WERI-Rb-1 (cell line): ENCODE measurements at regions not wholly inside any gene's neighbourhood (a gene's known extent, or its start where the extent isn't known, plus 50 kb on each side); places are given as distances from the start of the nearest gene placed in this dataset.

Source experiments
- DNase-seq: peaks from one replicate; pipeline ENCODE4 v3.0.0-alpha.2; 2020
- H3K27ac ChIP-seq: fragments of 250-450 bp; sonication (Bioruptor Pico); 2 replicates; pipeline ENCODE4 v1.5.1; 2020; ENCODE audit warnings: mild to moderate bottlenecking, moderate library complexity
- H3K27me3 ChIP-seq: fragments of 250-450 bp; sonication (Bioruptor Pico); 2 replicates; pipeline ENCODE4 v1.5.1; 2021; ENCODE audit warnings: mild to moderate bottlenecking, low read depth, moderate library complexity; ENCODE audit not compliant: insufficient read depth, severe bottlenecking
- H3K36me3 ChIP-seq: fragments of 250-450 bp; sonication (Bioruptor Pico); 2 replicates; pipeline ENCODE4 v1.5.1; 2020; ENCODE audit warnings: mild to moderate bottlenecking, moderate library complexity
- H3K4me3 ChIP-seq: 2 replicates; pipeline ENCODE4 v1.5.1; 2011; ENCODE audit warnings: low read depth, mild to moderate bottlenecking, control low read depth, low read length
- H3K9me3 ChIP-seq: fragments of 250-450 bp; sonication (Bioruptor Pico); 2 replicates; pipeline ENCODE4 v1.5.1; 2021; ENCODE audit warnings: mild to moderate bottlenecking, moderate library complexity; ENCODE audit not compliant: severe bottlenecking
- CTCF ChIP-seq: IDR thresholded peaks from 2 replicates; pipeline ENCODE4 v1.5.1; 2011; ENCODE audit warnings: low read depth, mild to moderate bottlenecking, control low read depth, inconsistent platforms, low read length

- no peak for DNase-seq
- no peak overlapping the region for H3K27ac ChIP-seq
Observed at GRCh38 chr6:80404889-80405288, 298.4 kb downstream of the BCKDHB start.

GRCh38 chr6:80403365-80403764 lies 296.9 kb downstream of the BCKDHB start:
- no peaks in the 10 kb centered on the region for H3K36me3 ChIP-seq
- no peak for DNase-seq
- H3K9me3 ChIP-seq = no peaks in the 10 kb centered on the region
- TF ChIP-seq CTCF = no peak
- H3K27me3 ChIP-seq = no peaks in the 10 kb centered on the region
- H3K4me3 ChIP-seq = no peak overlapping the region
- H3K27ac ChIP-seq = no peak overlapping the region

More at GRCh38 chr6:80404889-80405288, 298.4 kb downstream of the BCKDHB start:
- H3K9me3 ChIP-seq = no peaks in the 10 kb centered on the region
- TF ChIP-seq CTCF = no peak
- H3K27me3 ChIP-seq = no peaks in the 10 kb centered on the region
- no peak overlapping the region for H3K4me3 ChIP-seq
- no peaks in the 10 kb centered on the region for H3K36me3 ChIP-seq

- no peaks in the 10 kb centered on the region for H3K9me3 ChIP-seq
- no peak overlapping the region for H3K4me3 ChIP-seq
- DNase-seq = no peak
- TF ChIP-seq CTCF = no peak
- H3K36me3 ChIP-seq = no peaks in the 10 kb centered on the region
- H3K27ac ChIP-seq = no peak overlapping the region
- H3K27me3 ChIP-seq = no peaks in the 10 kb centered on the region
Observed at GRCh38 chr6:80402266-80402665, 295.8 kb downstream of the BCKDHB start.
